Islet precursor cell (in vitro differentiated cells): ENCODE measurements at regions not wholly inside any gene's neighbourhood (a gene's known extent, or its start where the extent isn't known, plus 50 kb on each side); places are given as distances from the start of the nearest gene placed in this dataset.

Experiments
- DNase-seq: peaks from one replicate; pipeline ENCODE4 v3.0.0-alpha.2; 2018

GRCh38 chr6:7664003-7664402 is 61.9 kb upstream of the BMP6 start:
- no peak for DNase-seq

GRCh38 chr6:7668936-7669335 is 57.0 kb upstream of the BMP6 start:
- DNase-seq, result no peak

- DNase-seq, result no peak
These were observed 56.2 kb upstream of the BMP6 start for GRCh38 chr6:7669742-7670141.

- no peak for DNase-seq
These were observed 54.8 kb upstream of the BMP6 start for GRCh38 chr6:7671076-7671475.

GRCh38 chr6:7671581-7671980 is 54.3 kb upstream of the BMP6 start:
- DNase-seq, result no peak

GRCh38 chr6:7672066-7673062 is 53.5 kb upstream of the BMP6 start:
- no peak for DNase-seq

- DNase-seq, result peak; percentile 81
These were observed 52.8 kb upstream of the BMP6 start for GRCh38 chr6:7673063-7673536.

GRCh38 chr6:7674291-7674690 is 51.6 kb upstream of the BMP6 start:
- DNase-seq, result no peak

DNA sequence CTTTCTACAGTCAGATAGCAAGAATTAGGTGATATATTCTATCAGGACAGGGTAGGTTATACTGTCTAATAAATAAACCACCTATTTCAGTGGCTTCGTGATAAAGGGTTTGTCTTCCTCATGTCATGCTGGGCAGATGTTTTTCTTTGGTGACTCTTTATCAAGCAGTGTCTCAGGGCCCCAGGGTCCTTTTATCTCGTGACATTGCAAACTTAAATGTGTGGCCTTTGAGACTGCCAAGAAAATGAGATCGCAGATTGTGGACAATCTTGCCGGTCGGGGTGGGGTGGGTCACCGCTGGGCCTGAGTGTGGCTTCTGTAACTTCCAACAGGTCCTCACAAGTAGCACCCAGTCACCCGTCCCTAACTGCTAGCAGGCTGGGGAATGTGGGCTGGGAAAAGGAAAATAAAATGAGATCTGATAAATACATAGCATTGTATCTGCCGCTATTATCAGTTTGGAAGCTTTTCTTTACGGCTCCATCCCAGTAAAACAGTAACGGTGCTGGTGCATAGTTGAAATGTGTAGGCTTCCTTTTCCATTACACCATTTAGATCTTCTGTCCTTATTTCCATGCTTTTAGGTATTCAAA is 50.5 kb upstream of the BMP6 start:
- no peak for DNase-seq
